ENCODE measurements at regions not wholly inside any gene's neighbourhood (a gene's known extent, or its start where the extent isn't known, plus 50 kb on each side); places are given as distances from the start of the nearest gene placed in this dataset.

- intact Hi-C loops (cut with micrococcal nuclease) = no loop called here
- H3K36me3 ChIP-seq (ENCODE audit: low read depth, low read length) = no peaks in the 10 kb centered on the region
- no peaks in the 10 kb centered on the region for H3K79me2 ChIP-seq (ENCODE audit: low read length)
- H4K20me1 ChIP-seq (ENCODE audit: low read length) = no peaks in the 10 kb centered on the region
- H3K27me3 ChIP-seq (ENCODE audit: low read length) = no peaks in the 10 kb centered on the region
- POLR2A ChIA-PET (ENCODE audit: unreplicated experiment) = no interaction called here
- peaks cover 3% of the 10 kb centered on the region for H3K4me1 ChIP-seq (ENCODE audit: insufficient read depth, low read length)
- no TSS peak for BruUV-seq (replicated peaks)
- ATAC-seq (no peak), DNase-seq (no peak)
- H3K9ac ChIP-seq (ENCODE audit: low read length) = no peak overlapping the region
- no peaks in the 10 kb centered on the region for H3F3A ChIP-seq (ENCODE audit: low read length, unreplicated experiment)
- no peak overlapping the region for H3K4me3 ChIP-seq (ENCODE audit: low read length)
- H2AFZ ChIP-seq (ENCODE audit: low read length) = no peak overlapping the region
- CTCF ChIA-PET = no interaction called here
- H3K9me3 ChIP-seq (ENCODE audit: low read length) = no peaks in the 10 kb centered on the region
- no peak overlapping the region for H3K27ac ChIP-seq (ENCODE audit: low read length)
- H3K4me2 ChIP-seq (ENCODE audit: low read length) = no peak overlapping the region
- H3K9me2 ChIP-seq (replicated peaks; ENCODE audit: low read length) = no peaks in the 10 kb centered on the region
- no peak for TF ChIP-seq EZH2phosphoT487 (IDR thresholded peaks at IDR 0.05; ENCODE audit: borderline replicate concordance, low read length)
- TF ChIP-seq EZH2 (IDR thresholded peaks at IDR 0.05; ENCODE audit: low read length, unreplicated experiment) = no peak
- no peak for TF ChIP-seq CTCF (conservative IDR thresholded peaks at IDR 0.05; ENCODE audit: low read depth, low read length)
Measured at GRCh38 chr13:104597546-104598180, 1531.4 kb upstream of the SLC10A2 start.

GRCh38 chr13:104595511-104595910 lies 1529.3 kb upstream of the SLC10A2 start:
- CTCF ChIA-PET = no interaction called here

More at GRCh38 chr13:104595511-104595910, 1529.3 kb upstream of the SLC10A2 start:
- H3K27ac ChIP-seq (ENCODE audit: low read length) = no peak overlapping the region
- no peaks in the 10 kb centered on the region for H3K27me3 ChIP-seq (ENCODE audit: low read length)
- POLR2A ChIA-PET (ENCODE audit: unreplicated experiment) = no interaction called here
- no peaks in the 10 kb centered on the region for H3K9me3 ChIP-seq (ENCODE audit: low read length)
- intact Hi-C loops (cut with micrococcal nuclease) = no loop called here
- H3F3A ChIP-seq (ENCODE audit: low read length, unreplicated experiment) = no peaks in the 10 kb centered on the region
- H4K20me1 ChIP-seq (ENCODE audit: low read length) = no peaks in the 10 kb centered on the region
- no peak for TF ChIP-seq EZH2phosphoT487 (IDR thresholded peaks at IDR 0.05; ENCODE audit: borderline replicate concordance, low read length)
- TF ChIP-seq EZH2 (IDR thresholded peaks at IDR 0.05; ENCODE audit: low read length, unreplicated experiment) = no peak
- TF ChIP-seq CTCF (conservative IDR thresholded peaks at IDR 0.05; ENCODE audit: low read depth, low read length) = no peak
- H3K9ac ChIP-seq (ENCODE audit: low read length) = no peak overlapping the region
- no peaks in the 10 kb centered on the region for H3K36me3 ChIP-seq (ENCODE audit: low read depth, low read length)
- no peaks in the 10 kb centered on the region for H3K9me2 ChIP-seq (replicated peaks; ENCODE audit: low read length)
- peaks cover 15% of the 10 kb centered on the region for H3K4me1 ChIP-seq (ENCODE audit: insufficient read depth, low read length)
- H3K4me3 ChIP-seq (ENCODE audit: low read length) = no peak overlapping the region
- ATAC-seq (no peak), DNase-seq (no peak)
- no TSS peak for BruUV-seq (replicated peaks)
- no peaks in the 10 kb centered on the region for H3K79me2 ChIP-seq (ENCODE audit: low read length)
- no peak overlapping the region for H3K4me2 ChIP-seq (ENCODE audit: low read length)
- H2AFZ ChIP-seq (ENCODE audit: low read length) = no peak overlapping the region
